Colonic mucosa (tissue), 4 donors: ENCODE measurements at regions not wholly inside any gene's neighbourhood (a gene's known extent, or its start where the extent isn't known, plus 50 kb on each side); places are given as distances from the start of the nearest gene placed in this dataset.
A peak's percentile ranks its signal among the peaks of the same experiment; 100 is the strongest.

Source experiments
- DNase-seq: peaks from one replicate; pipeline ENCODE4 v3.0.0-alpha.2; 2020
- H3K27ac ChIP-seq: fragments of 200-600 bp; one replicate; pipeline ENCODE4 v1.8.0; 2021
- H3K27me3 ChIP-seq: fragments of 200-600 bp; one replicate; pipeline ENCODE4 v1.8.0; 2021
- H3K36me3 ChIP-seq: fragments of 200-600 bp; one replicate; pipeline ENCODE4 v1.8.0; 2021
- H3K4me1 ChIP-seq: fragments of 200-600 bp; one replicate; pipeline ENCODE4 v1.8.0; 2021; ENCODE audit warnings: mild to moderate bottlenecking
- H3K4me3 ChIP-seq: fragments of 200-600 bp; one replicate; pipeline ENCODE4 v1.8.0; 2021
- H3K9ac ChIP-seq, 2 donors: one replicate each; pipeline ENCODE4 v1.7.0; 2013; ENCODE audit warnings: control low read depth in 2 of 2, low read depth in 2 of 2, low read length in 2 of 2
- H3K9me3 ChIP-seq: fragments of 200-600 bp; one replicate; pipeline ENCODE4 v1.8.0; 2021
- intact Hi-C: fragments of 100-400 bp; cut with DNase I; formaldehyde crosslinking; loops from one replicate; pipeline ENCODE4 v1.14.1; 2022
- TF ChIP-seq, protein P1 (sequence below): fragments of 200-600 bp; IDR thresholded peaks from one replicate; pipeline ENCODE4 v1.8.0; 2022; ENCODE audit warnings: antibody characterized with exemption, mild to moderate bottlenecking
- donor health status: healthy.
- donor health status: DM: no; HTN: no; CAD: no.
- donor health status: DM: no; HTN: no; CAD: no.

DNA sequence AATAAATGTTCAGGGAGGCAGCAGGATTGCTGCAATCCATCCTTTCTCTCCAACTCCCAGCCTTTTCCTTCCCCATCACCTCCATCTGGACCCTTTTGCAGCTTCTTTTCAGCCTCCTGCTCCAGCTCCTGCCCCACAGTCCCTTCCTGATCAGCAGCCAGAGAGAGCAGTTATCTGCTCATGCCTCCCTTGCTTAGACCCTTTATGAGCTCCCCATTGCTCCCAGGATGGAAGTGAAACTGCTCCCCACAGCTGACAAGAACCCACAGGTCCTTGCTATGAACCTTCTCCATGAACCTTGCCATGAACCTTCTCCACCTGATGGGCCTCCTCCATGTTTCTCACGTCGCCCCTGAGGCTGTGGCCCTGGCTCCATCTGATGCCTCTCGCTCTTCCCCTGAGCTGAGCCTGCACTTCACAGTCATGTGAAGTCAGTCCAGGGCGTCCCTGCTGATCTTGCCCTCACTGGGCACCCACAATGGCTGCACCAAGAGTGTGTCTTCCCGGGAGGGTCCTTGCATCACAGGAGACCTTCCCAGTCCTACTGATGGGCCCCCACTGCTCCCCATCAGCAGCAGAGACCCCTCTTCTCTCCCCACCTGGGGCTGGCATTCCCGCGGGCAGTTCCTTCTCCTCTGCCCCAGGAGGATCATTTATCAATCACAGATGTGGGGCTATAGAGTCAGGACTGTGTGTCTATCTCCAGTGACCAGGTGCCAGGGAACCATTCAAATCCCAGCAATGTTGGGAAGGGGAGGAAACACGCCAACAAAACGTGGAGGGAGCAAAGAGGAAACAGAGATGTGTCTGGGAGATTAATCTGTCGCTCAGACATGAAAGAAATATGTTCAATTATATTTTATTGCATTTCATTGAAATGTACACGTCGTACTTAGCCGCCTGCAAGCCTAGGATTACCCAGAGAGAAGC lies 73.1 kb downstream of the MATN1 start:
- Histone ChIP-seq H3K9me3 (no peaks in the 10 kb centered on the region), H3K9ac (no peak overlapping the region), H3K4me3 (no peak overlapping the region), H3K36me3 (no peaks in the 10 kb centered on the region), H3K4me1 (no peaks in the 10 kb centered on the region), H3K27ac (no peak overlapping the region), H3K27me3 (no peaks in the 10 kb centered on the region)
- TF ChIP-seq, protein P1, sequence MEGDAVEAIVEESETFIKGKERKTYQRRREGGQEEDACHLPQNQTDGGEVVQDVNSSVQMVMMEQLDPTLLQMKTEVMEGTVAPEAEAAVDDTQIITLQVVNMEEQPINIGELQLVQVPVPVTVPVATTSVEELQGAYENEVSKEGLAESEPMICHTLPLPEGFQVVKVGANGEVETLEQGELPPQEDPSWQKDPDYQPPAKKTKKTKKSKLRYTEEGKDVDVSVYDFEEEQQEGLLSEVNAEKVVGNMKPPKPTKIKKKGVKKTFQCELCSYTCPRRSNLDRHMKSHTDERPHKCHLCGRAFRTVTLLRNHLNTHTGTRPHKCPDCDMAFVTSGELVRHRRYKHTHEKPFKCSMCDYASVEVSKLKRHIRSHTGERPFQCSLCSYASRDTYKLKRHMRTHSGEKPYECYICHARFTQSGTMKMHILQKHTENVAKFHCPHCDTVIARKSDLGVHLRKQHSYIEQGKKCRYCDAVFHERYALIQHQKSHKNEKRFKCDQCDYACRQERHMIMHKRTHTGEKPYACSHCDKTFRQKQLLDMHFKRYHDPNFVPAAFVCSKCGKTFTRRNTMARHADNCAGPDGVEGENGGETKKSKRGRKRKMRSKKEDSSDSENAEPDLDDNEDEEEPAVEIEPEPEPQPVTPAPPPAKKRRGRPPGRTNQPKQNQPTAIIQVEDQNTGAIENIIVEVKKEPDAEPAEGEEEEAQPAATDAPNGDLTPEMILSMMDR: no peak
- no peak for DNase-seq
- intact Hi-C loops: no loop called here

- TF ChIP-seq, protein P1: no peak
- no peaks in the 10 kb centered on the region for H3K4me1 ChIP-seq
- H3K36me3 ChIP-seq: no peaks in the 10 kb centered on the region
- DNase-seq: peak; percentile 29
- H3K27me3 ChIP-seq: no peaks in the 10 kb centered on the region
- intact Hi-C loops: no loop called here
- H3K9me3 ChIP-seq: no peaks in the 10 kb centered on the region
- no peak overlapping the region for H3K9ac ChIP-seq
- H3K27ac ChIP-seq: no peak overlapping the region
- no peak overlapping the region for H3K4me3 ChIP-seq
Observed at GRCh38 chr1:30649321-30649991, 73.9 kb downstream of the MATN1 start.

DNA sequence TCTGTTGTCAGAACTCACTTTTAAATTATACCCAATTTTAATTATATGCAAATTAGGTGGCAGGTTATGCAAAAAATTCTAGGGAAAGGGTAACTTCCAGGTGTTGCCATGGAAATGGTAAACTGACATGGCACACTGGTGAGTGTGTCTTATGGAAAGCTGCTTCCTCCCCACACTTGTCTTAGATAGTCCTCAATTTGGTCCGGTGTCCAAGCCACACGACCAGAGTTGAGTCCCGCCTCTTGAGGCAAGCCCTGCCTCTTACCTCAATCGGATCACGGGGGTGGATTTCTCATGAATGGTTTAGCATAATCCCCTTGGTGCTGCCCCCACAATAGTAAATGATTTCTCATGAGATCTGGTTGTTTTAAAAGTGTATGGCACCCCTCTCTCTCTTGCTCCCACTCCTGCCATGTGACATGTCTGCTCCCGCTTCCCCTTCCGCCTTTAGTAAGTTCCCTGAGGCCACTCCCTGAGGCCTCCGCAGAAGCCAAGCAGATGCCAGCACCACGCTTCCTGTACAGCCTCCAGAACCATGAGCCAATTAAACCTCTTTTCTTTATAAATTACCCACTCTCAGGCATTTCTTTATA lies 74.9 kb downstream of the MATN1 start:
- H3K9me3 ChIP-seq: no peaks in the 10 kb centered on the region
- no peaks in the 10 kb centered on the region for H3K36me3 ChIP-seq
- TF ChIP-seq, protein P1: no peak
- intact Hi-C loops: no loop called here
- no peaks in the 10 kb centered on the region for H3K4me1 ChIP-seq
- H3K4me3 ChIP-seq: no peak overlapping the region
- no peak overlapping the region for H3K9ac ChIP-seq
- no peak overlapping the region for H3K27ac ChIP-seq
- H3K27me3 ChIP-seq: no peaks in the 10 kb centered on the region
- no peak for DNase-seq

DNA sequence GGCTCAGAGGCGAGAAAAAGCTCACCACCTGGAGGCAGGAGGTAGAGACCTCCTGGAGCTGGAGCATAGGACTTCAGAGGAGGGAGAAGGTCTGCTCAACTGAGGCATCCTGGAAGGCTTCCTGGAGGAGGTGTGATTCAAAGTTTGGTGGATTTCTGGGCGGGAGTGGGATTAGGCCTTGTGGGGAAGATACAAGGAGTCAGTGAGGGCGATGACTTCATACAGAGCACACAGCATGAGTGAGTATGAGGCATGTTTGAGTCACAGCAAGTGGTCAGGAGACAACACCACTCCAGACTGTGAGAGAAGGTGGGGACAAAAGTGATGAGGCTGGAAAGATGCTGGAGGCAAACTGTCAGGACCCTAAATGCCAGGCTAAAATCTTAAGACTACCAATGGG lies 77.6 kb downstream of the MATN1 start:
- no peaks in the 10 kb centered on the region for H3K27me3 ChIP-seq
- no peaks in the 10 kb centered on the region for H3K4me1 ChIP-seq
- intact Hi-C loops: no loop called here
- no peak overlapping the region for H3K9ac ChIP-seq
- no peaks in the 10 kb centered on the region for H3K36me3 ChIP-seq
- no peak overlapping the region for H3K27ac ChIP-seq
- no peak for DNase-seq
- no peaks in the 10 kb centered on the region for H3K9me3 ChIP-seq
- no peak overlapping the region for H3K4me3 ChIP-seq
- TF ChIP-seq, protein P1: no peak

GRCh38 chr1:30642391-30643120 lies 80.8 kb downstream of the MATN1 start:
- no peak for DNase-seq
- no peaks in the 10 kb centered on the region for H3K4me1 ChIP-seq
- intact Hi-C loops: no loop called here
- TF ChIP-seq, protein P1: no peak
- no peak overlapping the region for H3K9ac ChIP-seq
- H3K9me3 ChIP-seq: no peaks in the 10 kb centered on the region
- no peaks in the 10 kb centered on the region for H3K36me3 ChIP-seq
- no peak overlapping the region for H3K27ac ChIP-seq
- no peaks in the 10 kb centered on the region for H3K27me3 ChIP-seq
- H3K4me3 ChIP-seq: no peak overlapping the region
